Neural cell (in vitro differentiated cells): ENCODE measurements at regions not wholly inside any gene's neighbourhood (a gene's known extent, or its start where the extent isn't known, plus 50 kb on each side); places are given as distances from the start of the nearest gene placed in this dataset.

Experiments
- H2AFZ ChIP-seq: fragments of 200-600, 300-800 bp; sonication (generic), shearing (Covaris generic); 2 replicates; pipeline ENCODE4 v1.6.0; 2014; ENCODE audit warnings: low read depth, mild to moderate bottlenecking, antibody characterized with exemption, low read length, moderate library complexity
- H3F3A ChIP-seq: fragments of 200-600 bp; shearing (Covaris generic); 2 replicates; pipeline ENCODE4 v1.6.1; 2016; ENCODE audit warnings: mild to moderate bottlenecking, moderate library complexity, mixed read lengths, antibody characterized with exemption, low read length; ENCODE audit not compliant: insufficient read depth, poor library complexity, severe bottlenecking
- H3K27ac ChIP-seq: fragments of 200-600, 300-800 bp; sonication (generic), shearing (Covaris generic); 2 replicates; pipeline ENCODE4 v1.5.1; 2014; ENCODE audit warnings: mild to moderate bottlenecking, low read length, moderate library complexity
- H3K27me3 ChIP-seq: fragments of 300-800, 200-600 bp; sonication (generic), shearing (Covaris generic); 2 replicates; pipeline ENCODE4 v1.6.0; 2014; ENCODE audit warnings: mild to moderate bottlenecking, low read depth, low read length, moderate library complexity; ENCODE audit not compliant: insufficient read depth
- H3K36me3 ChIP-seq: fragments of 300-800, 200-600 bp; sonication (generic), shearing (Covaris generic); 2 replicates; pipeline ENCODE4 v1.5.1; 2014; ENCODE audit warnings: mild to moderate bottlenecking, antibody characterized with exemption, low read length, moderate library complexity; ENCODE audit not compliant: insufficient read depth
- H3K4me2 ChIP-seq: fragments of 300-800, 200-600 bp; sonication (generic), shearing (Covaris generic); 2 replicates; pipeline ENCODE4 v1.6.0; 2014; ENCODE audit warnings: mild to moderate bottlenecking, low read length
- H3K4me3 ChIP-seq: fragments of 300-800, 200-600 bp; sonication (generic), shearing (Covaris generic); 2 replicates; pipeline ENCODE4 v1.5.1; 2014; ENCODE audit warnings: mild to moderate bottlenecking, low read length, moderate library complexity
- H3K79me2 ChIP-seq: fragments of 200-600 bp; shearing (Covaris generic); replicated peaks from 2 replicates; pipeline ENCODE4 v1.6.0; 2014; ENCODE audit warnings: mild to moderate bottlenecking, low read length, moderate library complexity; ENCODE audit not compliant: insufficient read depth
- H3K9ac ChIP-seq: fragments of 300-800, 200-600 bp; sonication (generic), shearing (Covaris generic); 2 replicates; pipeline ENCODE4 v1.6.1; 2016; ENCODE audit warnings: mild to moderate bottlenecking, low read length, mixed read lengths
- H3K9me2 ChIP-seq: fragments of 200-600 bp; shearing (Covaris generic); 2 replicates; pipeline ENCODE4 v1.6.1; 2016; ENCODE audit warnings: mild to moderate bottlenecking, low read length, mixed read lengths; ENCODE audit not compliant: insufficient read depth
- H3K9me3 ChIP-seq: fragments of 200-600, 300-800 bp; sonication (generic), shearing (Covaris generic); 2 replicates; pipeline ENCODE4 v1.6.1; 2016; ENCODE audit warnings: mild to moderate bottlenecking, mixed run types, low read length, moderate library complexity, mixed read lengths
- H4K20me1 ChIP-seq: fragments of 200-600 bp; shearing (Covaris generic); 2 replicates; pipeline ENCODE4 v1.6.1; 2016; ENCODE audit warnings: mild to moderate bottlenecking, mixed run types; ENCODE audit not compliant: insufficient read depth
- CTCF ChIP-seq: fragments of 450-650 bp; IDR thresholded peaks from 2 replicates; pipeline ENCODE4 v1.5.1; 2014; ENCODE audit warnings: antibody characterized with exemption, mild to moderate bottlenecking, moderate library complexity; ENCODE audit not compliant: poor library complexity, severe bottlenecking
- EP300 ChIP-seq: fragments of 450-650 bp; conservative IDR thresholded peaks from 2 replicates; pipeline ENCODE4 v1.6.1; 2014; ENCODE audit warnings: antibody characterized with exemption, mild to moderate bottlenecking, moderate library complexity; ENCODE audit not compliant: poor library complexity, severe bottlenecking
- EZH2 ChIP-seq: fragments of 200-600, 300-800 bp; shearing (Covaris generic), sonication (generic); IDR thresholded peaks from 2 replicates; pipeline ENCODE4 v1.6.1; 2014; ENCODE audit warnings: antibody characterized with exemption, low read length, borderline replicate concordance, mild to moderate bottlenecking; ENCODE audit not compliant: insufficient read depth, poor library complexity, severe bottlenecking
- MXI1 ChIP-seq: fragments of 450-650 bp; conservative IDR thresholded peaks from 2 replicates; pipeline ENCODE4 v1.6.1; 2014; ENCODE audit warnings: antibody characterized with exemption, mild to moderate bottlenecking; ENCODE audit not compliant: poor library complexity, severe bottlenecking
- POLR2AphosphoS5 ChIP-seq: IDR thresholded peaks from 2 replicates; pipeline ENCODE4 v1.6.1; 2012
- RAD21 ChIP-seq: fragments of 450-650 bp; conservative IDR thresholded peaks from 2 replicates; pipeline ENCODE4 v1.6.1; 2014; ENCODE audit warnings: antibody characterized with exemption, mild to moderate bottlenecking, moderate library complexity
- REST ChIP-seq: IDR thresholded peaks from 2 replicates; pipeline ENCODE4 v1.6.1; 2012; ENCODE audit warnings: borderline replicate concordance
- SMC3 ChIP-seq: fragments of 450-650 bp; conservative IDR thresholded peaks from 2 replicates; pipeline ENCODE4 v1.6.1; 2014; ENCODE audit warnings: antibody characterized with exemption, mild to moderate bottlenecking, moderate library complexity; ENCODE audit not compliant: poor library complexity
- TAF1 ChIP-seq: IDR thresholded peaks from 2 replicates; pipeline ENCODE4 v1.6.1; 2012; ENCODE audit warnings: low read depth

GRCh38 chr6:71410164-71410566 is 121.6 kb downstream of the OGFRL1 start:
- no peak overlapping the region for H3K9ac ChIP-seq
- H4K20me1 ChIP-seq, result no peaks in the 10 kb centered on the region
- no peaks in the 10 kb centered on the region for H3F3A ChIP-seq
- H3K27me3 ChIP-seq, result no peaks in the 10 kb centered on the region
- no peaks in the 10 kb centered on the region for H3K36me3 ChIP-seq
- no peak overlapping the region for H2AFZ ChIP-seq
- H3K27ac ChIP-seq, result no peak overlapping the region
- no peaks in the 10 kb centered on the region for H3K9me3 ChIP-seq
- H3K9me2 ChIP-seq, result no peaks in the 10 kb centered on the region
- no peak overlapping the region for H3K4me2 ChIP-seq
- H3K4me3 ChIP-seq, result no peak overlapping the region
- no peak for TF ChIP-seq TAF1
- no peak for TF ChIP-seq RAD21
- TF ChIP-seq REST, result no peak
- no peak for TF ChIP-seq POLR2AphosphoS5
- TF ChIP-seq CTCF, result no peak
- TF ChIP-seq MXI1, result no peak
- no peaks in the 10 kb centered on the region for H3K79me2 ChIP-seq

GRCh38 chr6:71410681-71411080 is 122.1 kb downstream of the OGFRL1 start:
- H3K4me3 ChIP-seq, result no peak overlapping the region

More at GRCh38 chr6:71410681-71411080, 122.1 kb downstream of the OGFRL1 start:
- no peak overlapping the region for H3K27ac ChIP-seq
- no peaks in the 10 kb centered on the region for H3K9me3 ChIP-seq
- no peak overlapping the region for H3K4me2 ChIP-seq
- TF ChIP-seq EZH2 (no peak), SMC3 (no peak), MXI1 (no peak), RAD21 (no peak), TAF1 (no peak), EP300 (no peak), REST (no peak), CTCF (no peak), POLR2AphosphoS5 (no peak)
- H2AFZ ChIP-seq, result no peak overlapping the region
- no peaks in the 10 kb centered on the region for H3F3A ChIP-seq
- no peaks in the 10 kb centered on the region for H4K20me1 ChIP-seq
- H3K9ac ChIP-seq, result no peak overlapping the region
- H3K9me2 ChIP-seq, result no peaks in the 10 kb centered on the region
- no peaks in the 10 kb centered on the region for H3K36me3 ChIP-seq
- no peaks in the 10 kb centered on the region for H3K79me2 ChIP-seq
- no peaks in the 10 kb centered on the region for H3K27me3 ChIP-seq
